Adrenal gland (tissue), 9 donors: ENCODE measurements at regions not wholly inside any gene's neighbourhood (a gene's known extent, or its start where the extent isn't known, plus 50 kb on each side); places are given as distances from the start of the nearest gene placed in this dataset.

ENCODE experiments used
- DNase-seq, 7 donors: peaks; one replicate each; pipeline ENCODE4 v3.0.0-alpha.2; 2019 to 2020
- H3K27ac ChIP-seq, 5 donors: fragments of 200-600 bp; sonication (generic) in 4 of 5; 1 replicate in 3 of 5; 2 replicates in 2 of 5; pipeline versions ENCODE4 v1.5.1 to v1.8.0; 2016 to 2020; ENCODE audit warnings: mild to moderate bottlenecking in 1 of 5
- H3K27me3 ChIP-seq: fragments of 200-600 bp; 2 replicates; pipeline ENCODE4 v1.8.0; 2021
- H3K36me3 ChIP-seq, 2 donors: fragments of 200-600 bp; replicated peaks in 1 of 2; 1 replicate in 1 of 2; 2 replicates in 1 of 2; pipeline versions ENCODE4 v1.5.1 to v1.8.0; 2018 to 2022
- H3K4me1 ChIP-seq, 2 donors: fragments of 200-600 bp; replicated peaks in 1 of 2; 1 replicate in 1 of 2; 2 replicates in 1 of 2; pipeline versions ENCODE4 v1.5.1 to v1.8.0; 2018 to 2021
- H3K4me3 ChIP-seq, 4 donors: fragments of 200-600 bp; sonication (generic) in 3 of 4; one replicate each; pipeline ENCODE4 v1.5.1; 2016 to 2018
- H3K9me3 ChIP-seq, 3 donors: fragments of 200-600 bp; sonication (generic) in 1 of 3; replicated peaks in 1 of 3; 1 replicate in 2 of 3; 2 replicates in 1 of 3; pipeline versions ENCODE4 v1.5.1 to v1.8.0; 2016 to 2021
- POLR2A ChIP-seq, 2 donors: fragments of 450-650 bp; IDR thresholded peaks; one replicate each; pipeline ENCODE4 v1.6.1; 2017; ENCODE audit warnings: antibody characterized with exemption in 2 of 2, mild to moderate bottlenecking in 2 of 2, moderate library complexity in 1 of 2
- WGBS, 4 donors: extraction: QIAGEN DNeasy Blood & Tissue Kit in 2 of 4; methylation state at CpG; one replicate each; pipeline versions ENCODE4 v1.1.5 to v1.1.7; 2013 to 2017; 5-methylcytosine and 5-hydroxymethylcytosine counted together
- intact Hi-C, 2 donors: fragments of 100-400 bp; cut with DNase I; formaldehyde crosslinking; loops; one replicate each; pipeline versions ENCODE4 v1.14.1 to v1.15.0; 2022 to 2023
- TF ChIP-seq, protein P1 (sequence below), 6 experiments: fragments of 450-650 bp in 4 of 6; fragments of 200-600 bp in 2 of 6; sonication (generic) in 1 of 6; IDR thresholded peaks; 1 replicate in 5 of 6; 2 replicates in 1 of 6; pipeline versions ENCODE4 v1.5.1 to v1.8.0; 2016 to 2021; ENCODE audit warnings: antibody characterized with exemption in 6 of 6, mild to moderate bottlenecking in 2 of 6, moderate library complexity in 1 of 6
- donor health status: healthy with polysubstance abuse.
- donor health status: Bipolar disorder and iron deficiency.
- donor health status: DM: yes; HTN: yes; CAD: no.
- donor health status: DM: no; HTN: no; CAD: no.
- donor health status: DM: no; HTN: no; CAD: no.

DNA sequence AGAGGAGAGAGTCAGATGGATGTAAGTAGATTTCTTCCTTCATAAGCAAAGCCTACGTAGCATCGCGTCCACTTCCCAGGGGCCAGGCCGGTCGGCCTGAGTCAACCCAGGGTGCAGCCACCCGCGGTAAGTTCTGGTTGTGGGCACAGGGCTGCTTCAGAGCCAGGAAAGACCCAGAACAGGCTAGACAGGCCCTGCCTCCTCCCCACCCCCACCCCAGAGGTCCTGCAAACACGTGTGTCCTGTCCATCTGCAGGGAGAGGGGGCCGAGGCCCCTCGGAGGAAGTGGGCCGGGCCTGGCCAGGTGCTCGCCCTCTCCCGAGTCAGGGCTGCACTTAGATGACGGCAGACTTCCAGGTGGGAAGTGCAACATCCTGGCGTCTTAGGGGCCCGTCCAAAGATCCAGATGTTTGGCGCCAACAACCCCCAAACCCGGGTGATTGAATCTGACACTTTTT lies 100.8 kb upstream of the ALDH1A3 start:
- 67 to 80% (median 71%) methylated on average over 8 to 18 of the region's 18 CpGs for WGBS, 4 donors
- Histone ChIP-seq H3K36me3 (no peaks in the 10 kb centered on the region), H3K4me1 (no peaks in the 10 kb centered on the region), H3K4me3 (no peak overlapping the region), H3K27me3 (no peaks in the 10 kb centered on the region), H3K9me3 (no peaks in the 10 kb centered on the region), H3K27ac (no peak overlapping the region)
- TF ChIP-seq POLR2A (IDR thresholded peaks at IDR 0.05) = no peak
- TF ChIP-seq, protein P1, sequence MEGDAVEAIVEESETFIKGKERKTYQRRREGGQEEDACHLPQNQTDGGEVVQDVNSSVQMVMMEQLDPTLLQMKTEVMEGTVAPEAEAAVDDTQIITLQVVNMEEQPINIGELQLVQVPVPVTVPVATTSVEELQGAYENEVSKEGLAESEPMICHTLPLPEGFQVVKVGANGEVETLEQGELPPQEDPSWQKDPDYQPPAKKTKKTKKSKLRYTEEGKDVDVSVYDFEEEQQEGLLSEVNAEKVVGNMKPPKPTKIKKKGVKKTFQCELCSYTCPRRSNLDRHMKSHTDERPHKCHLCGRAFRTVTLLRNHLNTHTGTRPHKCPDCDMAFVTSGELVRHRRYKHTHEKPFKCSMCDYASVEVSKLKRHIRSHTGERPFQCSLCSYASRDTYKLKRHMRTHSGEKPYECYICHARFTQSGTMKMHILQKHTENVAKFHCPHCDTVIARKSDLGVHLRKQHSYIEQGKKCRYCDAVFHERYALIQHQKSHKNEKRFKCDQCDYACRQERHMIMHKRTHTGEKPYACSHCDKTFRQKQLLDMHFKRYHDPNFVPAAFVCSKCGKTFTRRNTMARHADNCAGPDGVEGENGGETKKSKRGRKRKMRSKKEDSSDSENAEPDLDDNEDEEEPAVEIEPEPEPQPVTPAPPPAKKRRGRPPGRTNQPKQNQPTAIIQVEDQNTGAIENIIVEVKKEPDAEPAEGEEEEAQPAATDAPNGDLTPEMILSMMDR (IDR thresholded peaks at IDR 0.05) = no peak
- DNase-seq = peak in 2 of 7 donors; percentile 6 to 8
- intact Hi-C loops = no loop called here

DNA sequence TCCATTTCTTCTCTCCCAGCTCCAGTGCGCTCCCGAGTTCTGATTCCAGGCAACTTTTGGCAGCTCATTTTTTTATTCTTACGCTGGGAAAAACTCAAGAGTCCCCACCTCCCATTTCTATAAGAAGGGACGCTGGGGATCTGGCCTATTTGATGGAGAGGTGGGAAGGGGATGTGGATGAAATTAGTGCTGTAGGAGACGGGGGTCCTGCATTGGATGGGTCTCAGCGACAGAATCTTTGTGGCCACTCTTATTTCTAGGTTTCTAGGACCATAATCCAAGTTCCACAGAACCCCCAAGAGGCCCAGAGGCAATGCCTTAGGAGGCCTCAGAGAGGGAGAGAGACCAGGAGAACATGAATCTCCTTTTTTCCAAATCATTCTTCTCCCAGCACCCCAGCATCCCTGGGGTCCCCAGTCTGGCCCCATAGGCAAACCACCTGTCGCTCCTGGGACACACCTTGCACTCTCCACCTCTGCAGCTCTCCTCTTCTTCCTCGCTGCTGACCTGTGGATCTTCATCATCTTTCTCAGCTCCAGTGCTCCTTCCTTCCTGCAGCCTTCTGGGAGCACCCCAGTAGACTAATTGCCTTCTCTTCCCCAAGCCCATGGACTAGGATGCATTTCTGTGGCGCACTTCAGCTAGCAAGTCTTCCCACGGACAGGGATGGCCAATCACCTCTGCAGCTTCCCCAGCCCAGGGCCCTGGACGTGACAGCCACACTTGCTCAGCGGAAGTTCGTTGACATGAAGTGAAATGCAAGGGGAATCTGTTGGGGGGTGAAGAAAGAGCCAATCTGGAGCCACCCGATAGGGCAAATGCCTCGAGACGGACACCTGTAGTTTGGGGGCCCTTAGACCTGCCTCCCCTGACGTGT lies 100.1 kb upstream of the ALDH1A3 start:
- TF ChIP-seq, protein P1 (IDR thresholded peaks at IDR 0.05) = no peak
- no peak for TF ChIP-seq POLR2A (IDR thresholded peaks at IDR 0.05)
- intact Hi-C loops = no loop called here
- Histone ChIP-seq H3K4me1 (no peaks in the 10 kb centered on the region), H3K27me3 (no peaks in the 10 kb centered on the region), H3K9me3 (no peaks in the 10 kb centered on the region), H3K27ac (no peak overlapping the region), H3K36me3 (no peaks in the 10 kb centered on the region), H3K4me3 (no peak overlapping the region)
- WGBS, 4 donors = 81 to 84% (median 83%) methylated on average over 17 of the region's 17 CpGs
- DNase-seq = peak in 2 of 7 donors; percentile 3

DNA sequence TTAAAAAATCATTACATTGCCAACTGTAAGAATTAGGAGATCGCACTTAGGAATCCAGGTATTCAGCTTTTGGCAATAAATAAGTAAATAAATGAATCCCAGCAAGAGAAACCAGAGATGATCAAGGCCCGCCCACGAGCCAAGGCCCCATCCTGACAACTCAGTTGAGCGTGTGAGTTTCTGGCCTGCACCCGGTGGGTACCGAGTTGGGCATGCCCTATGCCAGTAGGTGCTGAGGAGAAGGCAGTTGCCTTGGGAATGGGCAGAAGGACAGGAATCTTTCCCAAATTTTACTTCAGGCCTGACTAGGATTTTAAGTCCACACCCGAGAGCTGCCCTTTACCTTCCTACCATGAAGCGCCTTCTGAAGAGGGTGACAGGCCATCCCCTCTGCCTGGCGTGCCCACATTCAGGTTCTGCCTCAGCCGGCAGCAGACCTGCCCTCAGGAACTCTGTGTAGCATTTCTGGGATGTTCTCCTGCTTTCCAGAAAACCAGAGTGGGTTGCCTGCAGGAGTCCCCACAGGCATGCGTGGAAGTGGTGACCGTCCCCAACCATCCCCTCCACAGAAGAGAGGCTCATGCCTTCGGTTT lies 99.3 kb upstream of the ALDH1A3 start:
- Histone ChIP-seq H3K27ac (no peak overlapping the region), H3K27me3 (no peaks in the 10 kb centered on the region), H3K9me3 (no peaks in the 10 kb centered on the region), H3K4me3 (no peak overlapping the region), H3K4me1 (no peaks in the 10 kb centered on the region), H3K36me3 (no peaks in the 10 kb centered on the region)
- intact Hi-C loops = no loop called here
- TF ChIP-seq, protein P1 (IDR thresholded peaks at IDR 0.05) = no peak
- no peak for TF ChIP-seq POLR2A (IDR thresholded peaks at IDR 0.05)
- DNase-seq = peak in 2 of 7 donors; percentile 3 to 6
- 84 to 94% (median 90%) methylated on average over 13 of the region's 13 CpGs for WGBS, 4 donors

DNA sequence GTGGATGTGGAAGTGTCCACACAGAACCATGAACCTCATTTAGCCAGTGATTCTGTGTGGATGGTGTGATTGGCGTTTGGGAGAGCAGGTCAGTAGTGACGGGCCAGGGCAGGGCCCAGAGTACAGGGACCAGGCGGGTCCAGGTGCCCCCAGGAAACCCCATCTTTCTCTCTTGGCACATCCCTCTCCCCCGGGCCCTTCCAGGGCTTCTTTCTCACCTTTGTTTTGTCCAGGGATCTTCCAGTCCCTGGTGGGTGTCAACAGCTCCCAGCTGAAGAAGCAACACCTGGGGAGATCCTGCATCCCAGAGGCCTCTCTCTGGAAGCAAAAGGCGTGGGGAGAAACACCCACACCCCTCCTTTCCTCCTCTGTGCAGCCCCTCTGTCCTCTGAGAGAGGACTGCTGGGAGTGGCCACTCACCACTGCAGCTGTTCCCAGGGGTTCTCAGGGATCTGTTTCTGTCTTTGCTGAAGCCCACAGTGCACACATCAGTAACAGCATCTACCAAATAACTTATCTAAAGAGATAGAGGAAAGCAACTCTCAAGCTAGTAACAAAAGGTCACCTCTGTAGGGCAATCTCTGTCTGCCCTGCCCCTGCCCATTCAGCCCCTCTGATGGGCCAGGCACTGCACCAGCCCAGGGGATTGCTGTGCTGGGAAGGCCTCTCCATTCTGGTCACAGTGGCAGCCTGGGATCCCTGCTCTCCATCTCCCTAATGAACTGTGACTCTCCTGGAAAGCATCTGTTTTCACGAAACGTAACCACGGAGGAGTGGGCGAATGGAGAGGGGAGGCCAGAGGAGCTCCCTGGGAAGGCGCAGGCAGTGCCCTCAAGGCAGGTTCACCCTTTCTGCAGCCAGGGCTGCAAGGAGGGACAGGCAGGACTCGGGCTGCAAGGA lies 98.3 kb upstream of the ALDH1A3 start:
- H3K9me3 ChIP-seq = no peaks in the 10 kb centered on the region
- no peak for TF ChIP-seq POLR2A (IDR thresholded peaks at IDR 0.05)
- TF ChIP-seq, protein P1 (IDR thresholded peaks at IDR 0.05) = no peak
- no peaks in the 10 kb centered on the region for H3K27me3 ChIP-seq
- H3K36me3 ChIP-seq = no peaks in the 10 kb centered on the region
- H3K27ac ChIP-seq = no peak overlapping the region
- no peaks in the 10 kb centered on the region for H3K4me1 ChIP-seq
- intact Hi-C loops = no loop called here
- H3K4me3 ChIP-seq = no peak overlapping the region
- WGBS, 4 donors = 73 to 87% (median 78%) methylated on average over 10 to 11 of the region's 11 CpGs
- DNase-seq = peak in 2 of 7 donors; percentile 5
